GM12878 (cell line): ENCODE measurements at regions not wholly inside any gene's neighbourhood (a gene's known extent, or its start where the extent isn't known, plus 50 kb on each side); places are given as distances from the start of the nearest gene placed in this dataset.

ENCODE experiments used
- ATAC-seq: fragments of 200-7000 bp; cut with Tn5 transposase; 3 replicates; pipeline ENCODE4 v1.9.1; 2020; ENCODE audit warnings: mild to moderate bottlenecking, moderate library complexity
- BruUV-seq: library from RNA; stranded (reverse); fragments of 400-500 nt; replicated peaks from 2 replicates; lab custom pipeline; 2021; lab: Mats Ljungman, UMichigan
- CTCF ChIA-PET: fragments of 300-600 bp; sonication (Branson Sonifier 250); formaldehyde crosslinking; extraction: SDS; loops from one replicate; lab custom pipeline; 2021; ENCODE audit warnings: inconsistent platforms; lab: Yijun Ruan, JAX
- POLR2A ChIA-PET: fragments of 350-600 bp; formaldehyde crosslinking; extraction: SDS; loops from one replicate; lab custom pipeline; 2021; ENCODE audit warnings: inconsistent platforms; lab: Charles Lee
- RAD21 ChIA-PET: fragments of 300-600 bp; sonication (Branson Sonifier 250); formaldehyde crosslinking; loops from one replicate; lab custom pipeline; 2023; ENCODE audit warnings: antibody characterized with exemption; ENCODE audit not compliant: unreplicated experiment; lab: Charles Lee
- SMC1A ChIA-PET: fragments of 300-600 bp; sonication (Branson Sonifier 250); formaldehyde crosslinking; loops from one replicate; lab custom pipeline; 2023; ENCODE audit not compliant: unreplicated experiment, uncharacterized antibody; lab: Charles Lee
- DNase-seq: peaks from one replicate; pipeline ENCODE4 v3.0.0-alpha.2; 2011; ENCODE audit warnings: low read depth, low spot score
- FAIRE-seq: peaks from 3 replicates; lab custom pipeline; 2011; peaks lifted over from hg19 to GRCh38; lab: Jason Lieb, UNC
- H2AFZ ChIP-seq: 2 replicates; pipeline ENCODE4 v1.6.0; 2011; ENCODE audit warnings: low read depth, low read length, control low read depth; ENCODE audit not compliant: control insufficient read depth
- H3K27ac ChIP-seq: 2 replicates; pipeline ENCODE4 v1.5.1; 2011; ENCODE audit warnings: control low read depth; ENCODE audit not compliant: control insufficient read depth, insufficient read depth
- H3K27me3 ChIP-seq, 2 experiments: replicated peaks in 1 of 2; 2 replicates each; pipeline versions ENCODE4 v1.6.0 to v1.6.1; 2011; ENCODE audit warnings: low read length in 1 of 2; ENCODE audit not compliant: control insufficient read depth in 2 of 2, insufficient read depth in 2 of 2
- H3K36me3 ChIP-seq, 2 experiments: 2 replicates each; pipeline ENCODE4 v1.5.1; 2011; ENCODE audit warnings: low read length in 1 of 2; ENCODE audit not compliant: control insufficient read depth in 2 of 2, insufficient read depth in 2 of 2
- H3K4me1 ChIP-seq: 2 replicates; pipeline ENCODE4 v1.6.1; 2011; ENCODE audit warnings: mild to moderate bottlenecking, low read length, moderate library complexity, mixed read lengths; ENCODE audit not compliant: control insufficient read depth, insufficient read depth
- H3K4me2 ChIP-seq: 2 replicates; pipeline ENCODE4 v1.6.0; 2011; ENCODE audit warnings: control low read depth; ENCODE audit not compliant: control insufficient read depth, insufficient read depth
- H3K4me3 ChIP-seq: fragments of 200-600 bp; sonication (generic); 2 replicates; pipeline ENCODE4 v1.5.1; 2016
- H3K79me2 ChIP-seq: 2 replicates; pipeline ENCODE4 v1.6.0; 2011; ENCODE audit warnings: low read length; ENCODE audit not compliant: control insufficient read depth, insufficient read depth
- H3K9ac ChIP-seq: 2 replicates; pipeline ENCODE4 v1.8.0; 2011; ENCODE audit warnings: low read length, control low read depth, mixed read lengths; ENCODE audit not compliant: control insufficient read depth, insufficient read depth
- H3K9me3 ChIP-seq: replicated peaks from 3 replicates; pipeline ENCODE4 v1.5.1; 2011; ENCODE audit warnings: mild to moderate bottlenecking, low read length; ENCODE audit not compliant: control insufficient read depth, insufficient read depth
- H4K20me1 ChIP-seq: 2 replicates; pipeline ENCODE4 v1.6.0; 2011; ENCODE audit not compliant: control insufficient read depth, insufficient read depth
- BMI1 ChIP-seq: fragments of 450-650 bp; IDR thresholded peaks from 2 replicates; pipeline ENCODE4 v1.6.1; 2016; ENCODE audit warnings: mild to moderate bottlenecking, moderate library complexity, borderline replicate concordance
- CEBPB ChIP-seq, 2 experiments: fragments of 150-350 bp in 1 of 2; IDR thresholded peaks; 2 replicates each; pipeline ENCODE4 v1.6.1; 2012 to 2014; ENCODE audit warnings: low read depth in 2 of 2, low read length in 2 of 2, borderline replicate concordance in 1 of 2, inconsistent platforms in 1 of 2
- EP300 ChIP-seq, 2 experiments: fragments of 150-350 bp in 1 of 2; IDR thresholded peaks; 2 replicates each; pipeline ENCODE4 v1.6.1; 2011 to 2012; ENCODE audit warnings: low read depth in 2 of 2, low read length in 2 of 2, borderline replicate concordance in 1 of 2, improper control_type of control experiment in 1 of 2, inconsistent platforms in 1 of 2; ENCODE audit not compliant: control insufficient read depth in 1 of 2
- MEF2A ChIP-seq: IDR thresholded peaks from 2 replicates; pipeline ENCODE4 v1.6.1; 2011; ENCODE audit warnings: low read depth, mild to moderate bottlenecking, low read length, moderate library complexity; ENCODE audit not compliant: insufficient read depth
- MYB ChIP-seq: fragments of 150-350 bp; IDR thresholded peaks from 2 replicates; pipeline ENCODE4 v1.6.1; 2014; ENCODE audit warnings: mild to moderate bottlenecking, low read depth, low read length, borderline replicate concordance
- TCF12 ChIP-seq: IDR thresholded peaks from 2 replicates; pipeline ENCODE4 v1.6.1; 2011; ENCODE audit warnings: low read depth, mild to moderate bottlenecking, low read length
- TCF3 ChIP-seq: IDR thresholded peaks from 2 replicates; pipeline ENCODE4 v1.6.1; 2012; ENCODE audit warnings: low read depth, mild to moderate bottlenecking, low read length, borderline replicate concordance; ENCODE audit not compliant: insufficient read depth
- WGBS: methylation state at CpG from one replicate; pipeline ENCODE4 v1.1.6; 2016; ENCODE audit warnings: low lambda C conversion rate; ENCODE audit not compliant: insufficient replicate concordance, insufficient coverage; ENCODE audit errors: missing lambda C conversion rate; 5-methylcytosine and 5-hydroxymethylcytosine counted together
- in situ Hi-C: fragments of 300-500 bp; cut with MboI; formaldehyde crosslinking; loops from 9 replicates; pipeline ENCODE4 v1.14.3; 2018; ENCODE audit warnings: mixed read lengths
- intact Hi-C: fragments of 100-400 bp; cut with micrococcal nuclease; formaldehyde crosslinking; loops from one replicate; pipeline ENCODE4 v1.14.2; 2022; ENCODE audit not compliant: unreplicated experiment
- TF ChIP-seq, protein P1 (sequence below): IDR thresholded peaks from 2 replicates; pipeline ENCODE4 v1.6.1; 2011; ENCODE audit warnings: borderline replicate concordance, low read depth, mild to moderate bottlenecking, moderate library complexity, mixed read lengths, low read length; ENCODE audit not compliant: insufficient read depth; ENCODE audit errors: extremely low read length
- TF ChIP-seq, protein P2 (sequence below): fragments of 450-650 bp; IDR thresholded peaks from 2 replicates; pipeline ENCODE4 v1.6.1; 2017; ENCODE audit warnings: mild to moderate bottlenecking, moderate library complexity
- TF ChIP-seq, protein P3 (sequence below): IDR thresholded peaks from 2 replicates; pipeline ENCODE4 v1.6.1; 2011; ENCODE audit warnings: borderline replicate concordance, low read depth, mild to moderate bottlenecking, moderate library complexity, low read length; ENCODE audit not compliant: insufficient read depth, poor library complexity, severe bottlenecking

DNA sequence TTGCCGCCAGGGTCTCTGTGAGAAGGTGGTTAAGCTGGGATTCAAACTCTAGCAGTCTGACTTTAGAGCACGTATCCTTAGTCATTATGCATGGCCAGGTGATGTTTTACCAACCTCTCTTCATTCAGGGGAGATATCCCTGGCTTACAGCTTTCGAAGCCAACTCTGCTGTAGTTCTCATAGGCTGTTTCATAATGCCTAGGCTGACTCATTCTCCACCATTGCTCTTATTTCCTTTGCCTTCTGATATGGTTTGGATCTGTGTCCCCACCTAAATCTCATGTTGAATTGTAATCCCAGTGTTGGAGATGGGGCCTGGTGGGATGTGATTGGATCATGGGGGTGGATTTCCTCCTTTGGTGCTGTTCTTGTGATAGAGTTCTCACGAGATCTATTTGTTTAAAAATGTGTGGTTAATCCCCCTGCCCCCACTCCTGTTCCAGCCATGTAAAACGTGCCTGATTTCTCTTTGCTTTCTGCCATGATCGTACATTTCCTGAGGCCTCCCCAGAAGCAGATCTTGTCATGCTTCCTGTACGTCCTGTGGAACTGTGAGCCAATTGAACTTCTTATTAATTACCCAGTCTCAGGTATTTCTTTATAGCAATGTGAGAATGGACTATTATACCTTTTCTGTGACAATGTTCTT lies 94.6 kb upstream of the MAN1A1 start (continued):
- TF ChIP-seq, protein P1, sequence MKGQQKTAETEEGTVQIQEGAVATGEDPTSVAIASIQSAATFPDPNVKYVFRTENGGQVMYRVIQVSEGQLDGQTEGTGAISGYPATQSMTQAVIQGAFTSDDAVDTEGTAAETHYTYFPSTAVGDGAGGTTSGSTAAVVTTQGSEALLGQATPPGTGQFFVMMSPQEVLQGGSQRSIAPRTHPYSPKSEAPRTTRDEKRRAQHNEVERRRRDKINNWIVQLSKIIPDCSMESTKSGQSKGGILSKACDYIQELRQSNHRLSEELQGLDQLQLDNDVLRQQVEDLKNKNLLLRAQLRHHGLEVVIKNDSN, result no peak
- 0 out of 4 replicates have a peak, but pooled peaks of 1 of the 2 experiments have one; percentile 2 for TF ChIP-seq CEBPB (IDR thresholded peaks at IDR 0.05; ENCODE audit: borderline replicate concordance in 1 of 2, low read depth in 2 of 2, low read length in 2 of 2)

DNA sequence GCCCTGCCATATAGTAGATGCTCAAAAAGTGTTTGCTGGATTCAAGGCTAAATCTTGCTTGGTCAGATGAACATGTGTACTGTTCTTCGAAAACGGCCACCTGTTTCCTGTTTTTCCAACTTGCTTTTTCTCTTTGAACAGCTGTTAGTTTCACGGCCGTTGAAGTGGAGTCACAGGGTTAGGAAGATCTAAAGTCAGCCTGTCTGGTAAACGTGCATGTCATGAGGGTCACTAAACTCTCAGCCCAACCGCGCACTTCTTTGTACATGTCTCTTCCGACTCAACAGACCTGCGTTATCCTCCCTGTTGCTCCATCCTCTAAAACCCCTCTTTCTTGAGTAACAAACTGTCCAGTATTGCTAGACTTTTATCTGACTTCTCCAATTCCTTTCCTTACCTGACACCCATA lies 93.2 kb upstream of the MAN1A1 start:
- peak; percentile 86; the same call in 1 of the 2 replicates for TF ChIP-seq TCF3
- TF ChIP-seq, protein P2, sequence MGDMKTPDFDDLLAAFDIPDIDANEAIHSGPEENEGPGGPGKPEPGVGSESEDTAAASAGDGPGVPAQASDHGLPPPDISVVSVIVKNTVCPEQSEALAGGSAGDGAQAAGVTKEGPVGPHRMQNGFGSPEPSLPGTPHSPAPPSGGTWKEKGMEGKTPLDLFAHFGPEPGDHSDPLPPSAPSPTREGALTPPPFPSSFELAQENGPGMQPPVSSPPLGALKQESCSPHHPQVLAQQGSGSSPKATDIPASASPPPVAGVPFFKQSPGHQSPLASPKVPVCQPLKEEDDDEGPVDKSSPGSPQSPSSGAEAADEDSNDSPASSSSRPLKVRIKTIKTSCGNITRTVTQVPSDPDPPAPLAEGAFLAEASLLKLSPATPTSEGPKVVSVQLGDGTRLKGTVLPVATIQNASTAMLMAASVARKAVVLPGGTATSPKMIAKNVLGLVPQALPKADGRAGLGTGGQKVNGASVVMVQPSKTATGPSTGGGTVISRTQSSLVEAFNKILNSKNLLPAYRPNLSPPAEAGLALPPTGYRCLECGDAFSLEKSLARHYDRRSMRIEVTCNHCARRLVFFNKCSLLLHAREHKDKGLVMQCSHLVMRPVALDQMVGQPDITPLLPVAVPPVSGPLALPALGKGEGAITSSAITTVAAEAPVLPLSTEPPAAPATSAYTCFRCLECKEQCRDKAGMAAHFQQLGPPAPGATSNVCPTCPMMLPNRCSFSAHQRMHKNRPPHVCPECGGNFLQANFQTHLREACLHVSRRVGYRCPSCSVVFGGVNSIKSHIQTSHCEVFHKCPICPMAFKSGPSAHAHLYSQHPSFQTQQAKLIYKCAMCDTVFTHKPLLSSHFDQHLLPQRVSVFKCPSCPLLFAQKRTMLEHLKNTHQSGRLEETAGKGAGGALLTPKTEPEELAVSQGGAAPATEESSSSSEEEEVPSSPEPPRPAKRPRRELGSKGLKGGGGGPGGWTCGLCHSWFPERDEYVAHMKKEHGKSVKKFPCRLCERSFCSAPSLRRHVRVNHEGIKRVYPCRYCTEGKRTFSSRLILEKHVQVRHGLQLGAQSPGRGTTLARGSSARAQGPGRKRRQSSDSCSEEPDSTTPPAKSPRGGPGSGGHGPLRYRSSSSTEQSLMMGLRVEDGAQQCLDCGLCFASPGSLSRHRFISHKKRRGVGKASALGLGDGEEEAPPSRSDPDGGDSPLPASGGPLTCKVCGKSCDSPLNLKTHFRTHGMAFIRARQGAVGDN, result 0 out of 2 replicates have a peak, but pooled peaks have one; percentile 34
- peak in 1 of 2 experiments; percentile 52; a peak in 2 of 4 replicates for TF ChIP-seq EP300 (IDR thresholded peaks at IDR 0.05; ENCODE audit: borderline replicate concordance in 1 of 2, control insufficient read depth in 1 of 2, low read depth in 2 of 2, low read length in 2 of 2)
- TF ChIP-seq, protein P3, sequence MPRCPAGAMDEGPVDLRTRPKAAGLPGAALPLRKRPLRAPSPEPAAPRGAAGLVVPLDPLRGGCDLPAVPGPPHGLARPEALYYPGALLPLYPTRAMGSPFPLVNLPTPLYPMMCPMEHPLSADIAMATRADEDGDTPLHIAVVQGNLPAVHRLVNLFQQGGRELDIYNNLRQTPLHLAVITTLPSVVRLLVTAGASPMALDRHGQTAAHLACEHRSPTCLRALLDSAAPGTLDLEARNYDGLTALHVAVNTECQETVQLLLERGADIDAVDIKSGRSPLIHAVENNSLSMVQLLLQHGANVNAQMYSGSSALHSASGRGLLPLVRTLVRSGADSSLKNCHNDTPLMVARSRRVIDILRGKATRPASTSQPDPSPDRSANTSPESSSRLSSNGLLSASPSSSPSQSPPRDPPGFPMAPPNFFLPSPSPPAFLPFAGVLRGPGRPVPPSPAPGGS, result no peak
- TF ChIP-seq BMI1, result no peak
- peak; percentile 69 for TF ChIP-seq TCF12
- peak; percentile 67; the same call in 1 of the 2 replicates for TF ChIP-seq MYB
- 0 out of 2 replicates have a peak, but pooled peaks have one; percentile 6 for TF ChIP-seq MEF2A
- POLR2A ChIA-PET, result no interaction called here
- ATAC-seq (peak; percentile 7; the same call in 1 of the 3 replicates), DNase-seq (no peak), FAIRE-seq (peak; percentile 64)
- no TSS peak for BruUV-seq
- peaks cover 2% of the 10 kb centered on the region; the same call in 2 of the 3 replicates for H3K9me3 ChIP-seq
- no peak overlapping the region for H3K4me3 ChIP-seq
- no peaks in the 10 kb centered on the region for H3K27me3 ChIP-seq
- WGBS, result 28% methylated on average over 9 of the region's 9 CpGs
- SMC1A ChIA-PET, result interaction anchor here (0.5 to 12.9 kb wide), 4 partner anchors 9 to 521 kb away, joined by 3 to 109 read pairs (median 4); no protein-coding TSS in a partner anchor
- in situ Hi-C loops (no loop called here), intact Hi-C loops (loop anchor here (10.0 kb wide), 1 partner anchor 92 kb away; no protein-coding TSS in a partner anchor)
- H3K4me2 ChIP-seq, result peak overlapping the region; percentile 55
- H3K36me3 ChIP-seq, result no peaks in the 10 kb centered on the region
- H4K20me1 ChIP-seq, result no peaks in the 10 kb centered on the region
- H3K27ac ChIP-seq, result peak overlapping the region; percentile 42
- RAD21 ChIA-PET, result interaction anchor here (1.0 kb wide), 1 partner anchor 20 kb away, joined by 3 read pairs; no protein-coding TSS in a partner anchor
- CTCF ChIA-PET, result no interaction called here
- peak overlapping the region; percentile 75 for H2AFZ ChIP-seq
- H3K4me1 ChIP-seq, result peaks cover 44% of the 10 kb centered on the region
- H3K79me2 ChIP-seq, result no peaks in the 10 kb centered on the region
- H3K9ac ChIP-seq, result no peak overlapping the region
